ENCODE measurements at regions not wholly inside any gene's neighbourhood (a gene's known extent, or its start where the extent isn't known, plus 50 kb on each side); places are given as distances from the start of the nearest gene placed in this dataset.

- TF ChIP-seq CTCF (IDR thresholded peaks at IDR 0.05; ENCODE audit: low read depth, low read length) (no peak), EZH2phosphoT487 (IDR thresholded peaks at IDR 0.05; ENCODE audit: low read depth) (no peak)
Observed at GRCh38 chr5:106730912-106731311, 939.8 kb downstream of the EFNA5 start.
